ENCODE measurements at regions not wholly inside any gene's neighbourhood (a gene's known extent, or its start where the extent isn't known, plus 50 kb on each side); places are given as distances from the start of the nearest gene placed in this dataset.

DNA sequence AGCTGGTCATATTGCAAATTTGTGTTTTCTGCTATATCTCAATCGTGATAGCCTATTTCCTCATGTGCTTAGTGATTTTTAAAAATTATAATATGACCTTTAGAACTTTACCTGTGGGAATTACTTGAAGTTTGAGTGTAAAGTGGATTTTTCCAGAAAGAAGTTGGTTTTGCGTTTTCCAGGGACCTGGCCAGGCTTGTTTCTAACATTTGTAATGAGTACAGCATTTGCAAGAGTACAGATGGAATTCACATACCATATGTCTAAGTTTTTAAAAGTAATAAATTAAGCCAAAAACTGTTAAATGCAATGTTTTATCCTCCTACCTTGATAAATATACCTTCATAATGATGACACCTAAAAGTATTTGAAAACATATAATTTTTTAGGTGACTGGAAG, 443.2 kb downstream of the REEP3 start:
- H3K27me3 ChIP-seq (ENCODE audit: control insufficient read depth, insufficient read depth, low read length, poor library complexity, severe bottlenecking): no peaks in the 10 kb centered on the region
- no peak for DNase-seq
- no peaks in the 10 kb centered on the region for H3K36me3 Mint-ChIP-seq (ENCODE audit: low read depth)
- H3K4me3 Mint-ChIP-seq: no peak overlapping the region
- H3K4me3 ChIP-seq (ENCODE audit: low read length): no peak overlapping the region
- H3K9ac ChIP-seq (ENCODE audit: extremely low read depth, low read length, poor library complexity, severe bottlenecking): no peak overlapping the region
- no peaks in the 10 kb centered on the region for H3K4me1 ChIP-seq (ENCODE audit: control insufficient read depth, insufficient read depth, low read length)
- H3K4me1 Mint-ChIP-seq: no peaks in the 10 kb centered on the region
- WGBS, 2 experiments (ENCODE audit: insufficient coverage in 1 of 2, insufficient read length in 1 of 2): 80 to 93% methylated on average over 1 to 2 of the region's 2 CpGs
- no peak overlapping the region for H3K27ac Mint-ChIP-seq
- peaks cover 3% of the 10 kb centered on the region for H3K9me3 ChIP-seq (ENCODE audit: control insufficient read depth, low read length)
- TF ChIP-seq, protein P1, sequence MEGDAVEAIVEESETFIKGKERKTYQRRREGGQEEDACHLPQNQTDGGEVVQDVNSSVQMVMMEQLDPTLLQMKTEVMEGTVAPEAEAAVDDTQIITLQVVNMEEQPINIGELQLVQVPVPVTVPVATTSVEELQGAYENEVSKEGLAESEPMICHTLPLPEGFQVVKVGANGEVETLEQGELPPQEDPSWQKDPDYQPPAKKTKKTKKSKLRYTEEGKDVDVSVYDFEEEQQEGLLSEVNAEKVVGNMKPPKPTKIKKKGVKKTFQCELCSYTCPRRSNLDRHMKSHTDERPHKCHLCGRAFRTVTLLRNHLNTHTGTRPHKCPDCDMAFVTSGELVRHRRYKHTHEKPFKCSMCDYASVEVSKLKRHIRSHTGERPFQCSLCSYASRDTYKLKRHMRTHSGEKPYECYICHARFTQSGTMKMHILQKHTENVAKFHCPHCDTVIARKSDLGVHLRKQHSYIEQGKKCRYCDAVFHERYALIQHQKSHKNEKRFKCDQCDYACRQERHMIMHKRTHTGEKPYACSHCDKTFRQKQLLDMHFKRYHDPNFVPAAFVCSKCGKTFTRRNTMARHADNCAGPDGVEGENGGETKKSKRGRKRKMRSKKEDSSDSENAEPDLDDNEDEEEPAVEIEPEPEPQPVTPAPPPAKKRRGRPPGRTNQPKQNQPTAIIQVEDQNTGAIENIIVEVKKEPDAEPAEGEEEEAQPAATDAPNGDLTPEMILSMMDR (conservative IDR thresholded peaks at IDR 0.05): no peak
- peaks cover 7% of the 10 kb centered on the region for H3K27me3 Mint-ChIP-seq (ENCODE audit: insufficient read depth)
- H3K36me3 ChIP-seq (ENCODE audit: control insufficient read depth, insufficient read depth, low read length): no peaks in the 10 kb centered on the region
- peaks cover 11% of the 10 kb centered on the region for H3K9me3 Mint-ChIP-seq
- no peak overlapping the region for H3K27ac ChIP-seq (ENCODE audit: low read depth, low read length)

DNA sequence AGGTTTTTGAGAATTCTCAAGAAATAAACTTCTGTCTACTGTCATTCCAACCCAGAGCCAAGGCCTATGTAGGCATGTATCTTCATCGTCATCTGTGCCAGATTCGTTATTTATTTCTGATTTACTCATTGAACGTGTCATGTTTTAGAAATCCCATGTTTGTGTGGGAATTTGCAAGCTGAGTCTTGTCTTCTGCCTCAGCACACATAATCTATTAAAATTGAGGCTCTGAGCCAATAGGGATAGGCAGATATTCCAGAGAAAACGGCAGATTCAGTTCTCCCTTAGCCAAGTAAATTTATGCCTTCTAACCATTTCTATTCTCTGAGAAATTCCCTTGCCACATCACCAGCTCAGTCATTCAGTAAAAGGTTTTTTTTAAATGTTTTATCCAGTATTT, 444.6 kb downstream of the REEP3 start:
- no peaks in the 10 kb centered on the region for H3K36me3 ChIP-seq (ENCODE audit: control insufficient read depth, insufficient read depth, low read length)
- Mint-ChIP-seq H3K36me3 (ENCODE audit: low read depth) (no peaks in the 10 kb centered on the region), H3K9me3 (peaks cover 7% of the 10 kb centered on the region), H3K27me3 (ENCODE audit: insufficient read depth) (peaks cover 7% of the 10 kb centered on the region), H3K4me1 (no peaks in the 10 kb centered on the region), H3K27ac (no peak overlapping the region), H3K4me3 (no peak overlapping the region)
- TF ChIP-seq, protein P1 (conservative IDR thresholded peaks at IDR 0.05): no peak
- no peaks in the 10 kb centered on the region for H3K4me1 ChIP-seq (ENCODE audit: control insufficient read depth, insufficient read depth, low read length)
- H3K9ac ChIP-seq (ENCODE audit: extremely low read depth, low read length, poor library complexity, severe bottlenecking): no peak overlapping the region
- H3K27me3 ChIP-seq (ENCODE audit: control insufficient read depth, insufficient read depth, low read length, poor library complexity, severe bottlenecking): no peaks in the 10 kb centered on the region
- H3K27ac ChIP-seq (ENCODE audit: low read depth, low read length): no peak overlapping the region
- peaks cover 8% of the 10 kb centered on the region for H3K9me3 ChIP-seq (ENCODE audit: control insufficient read depth, low read length)
- 83 to 90% methylated on average over 1 to 4 of the region's 4 CpGs for WGBS, 2 experiments (ENCODE audit: insufficient coverage in 1 of 2, insufficient read length in 1 of 2)
- no peak overlapping the region for H3K4me3 ChIP-seq (ENCODE audit: low read length)
- DNase-seq: no peak

DNA sequence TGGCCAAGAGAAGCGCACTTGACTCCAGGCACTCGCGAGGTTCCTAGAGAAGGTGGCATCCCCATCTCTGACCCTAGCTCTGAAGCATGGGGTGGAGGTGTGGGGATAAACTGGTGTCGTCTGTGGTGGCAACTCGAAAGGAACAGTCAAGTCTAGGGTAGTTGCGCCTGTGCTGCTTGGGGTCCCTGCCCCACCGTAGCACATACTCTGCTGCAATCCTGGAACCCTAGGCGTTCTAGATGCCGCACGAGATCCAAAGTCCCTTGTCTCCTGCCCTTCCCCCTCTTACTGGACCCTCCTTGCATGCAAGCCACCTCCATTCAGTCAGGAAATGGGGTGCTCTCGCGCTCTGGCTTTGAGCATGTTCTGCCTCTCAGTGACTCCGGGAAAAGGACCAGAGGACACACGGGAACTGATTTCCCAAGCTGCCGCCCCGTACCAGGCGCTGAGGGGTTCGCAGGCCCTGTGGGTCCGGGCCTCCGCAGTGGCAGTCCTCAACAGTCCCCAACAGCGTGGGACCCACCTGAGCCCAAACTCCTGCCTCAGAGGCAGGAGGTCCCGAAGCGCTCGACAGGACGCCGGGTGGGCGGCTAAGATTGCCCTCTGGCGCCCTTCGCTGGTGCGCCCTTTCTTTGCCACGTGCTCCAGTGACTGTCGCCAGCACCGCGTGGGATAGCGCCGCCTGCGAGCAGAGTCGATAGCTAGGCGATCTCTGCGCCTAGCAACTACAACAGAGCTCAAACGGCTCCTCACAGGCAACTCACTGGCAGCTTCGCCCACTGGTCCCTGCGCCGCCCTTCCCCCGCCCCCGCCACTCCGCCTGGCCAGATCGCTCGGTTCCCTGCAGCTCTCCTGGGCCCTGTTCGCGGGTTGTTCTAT, 452.0 kb downstream of the REEP3 start:
- H3K4me1 ChIP-seq (ENCODE audit: control insufficient read depth, insufficient read depth, low read length): no peaks in the 10 kb centered on the region
- Mint-ChIP-seq H3K4me3 (no peak overlapping the region), H3K27ac (no peak overlapping the region), H3K36me3 (ENCODE audit: low read depth) (no peaks in the 10 kb centered on the region), H3K9me3 (peaks cover 15% of the 10 kb centered on the region), H3K4me1 (peaks cover 4% of the 10 kb centered on the region), H3K27me3 (ENCODE audit: insufficient read depth) (peaks cover 16% of the 10 kb centered on the region)
- no peak overlapping the region for H3K27ac ChIP-seq (ENCODE audit: low read depth, low read length)
- no peaks in the 10 kb centered on the region for H3K36me3 ChIP-seq (ENCODE audit: control insufficient read depth, insufficient read depth, low read length)
- no peak overlapping the region for H3K4me3 ChIP-seq (ENCODE audit: low read length)
- TF ChIP-seq, protein P1 (conservative IDR thresholded peaks at IDR 0.05): no peak
- 95 to 97% methylated on average over 45 to 51 of the region's 51 CpGs for WGBS, 2 experiments (ENCODE audit: insufficient coverage in 1 of 2, insufficient read length in 1 of 2)
- H3K9ac ChIP-seq (ENCODE audit: extremely low read depth, low read length, poor library complexity, severe bottlenecking): no peak overlapping the region
- H3K9me3 ChIP-seq (ENCODE audit: control insufficient read depth, low read length): peaks cover 8% of the 10 kb centered on the region
- H3K27me3 ChIP-seq (ENCODE audit: control insufficient read depth, insufficient read depth, low read length, poor library complexity, severe bottlenecking): no peaks in the 10 kb centered on the region
- peak; percentile 52 for DNase-seq
